ENCODE measurements at regions not wholly inside any gene's neighbourhood (a gene's known extent, or its start where the extent isn't known, plus 50 kb on each side); places are given as distances from the start of the nearest gene placed in this dataset.

DNA sequence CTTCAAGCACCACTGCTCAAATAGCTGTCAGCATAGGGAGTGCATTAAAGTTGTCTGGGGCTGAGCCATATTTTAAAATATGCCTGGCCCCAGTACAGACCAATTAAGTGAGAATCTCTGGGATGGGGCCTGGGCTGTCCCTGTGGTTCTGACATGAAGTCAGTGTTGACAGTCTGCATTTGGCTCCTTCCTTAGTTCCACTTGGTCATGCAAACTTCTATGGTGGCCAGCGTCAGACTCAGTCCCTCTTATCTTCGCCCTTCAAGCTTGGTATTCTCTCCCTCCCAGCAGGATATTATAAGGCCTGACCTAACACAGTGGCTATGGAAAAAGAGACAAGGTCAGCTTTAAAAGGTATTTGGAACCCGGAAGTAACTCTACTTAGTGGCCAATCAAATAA is 177.2 kb downstream of the PMP22 start:
- no peak for TF ChIP-seq EZH2 (IDR thresholded peaks at IDR 0.05; ENCODE audit: borderline replicate concordance, low read length)
- TF ChIP-seq, protein P1, sequence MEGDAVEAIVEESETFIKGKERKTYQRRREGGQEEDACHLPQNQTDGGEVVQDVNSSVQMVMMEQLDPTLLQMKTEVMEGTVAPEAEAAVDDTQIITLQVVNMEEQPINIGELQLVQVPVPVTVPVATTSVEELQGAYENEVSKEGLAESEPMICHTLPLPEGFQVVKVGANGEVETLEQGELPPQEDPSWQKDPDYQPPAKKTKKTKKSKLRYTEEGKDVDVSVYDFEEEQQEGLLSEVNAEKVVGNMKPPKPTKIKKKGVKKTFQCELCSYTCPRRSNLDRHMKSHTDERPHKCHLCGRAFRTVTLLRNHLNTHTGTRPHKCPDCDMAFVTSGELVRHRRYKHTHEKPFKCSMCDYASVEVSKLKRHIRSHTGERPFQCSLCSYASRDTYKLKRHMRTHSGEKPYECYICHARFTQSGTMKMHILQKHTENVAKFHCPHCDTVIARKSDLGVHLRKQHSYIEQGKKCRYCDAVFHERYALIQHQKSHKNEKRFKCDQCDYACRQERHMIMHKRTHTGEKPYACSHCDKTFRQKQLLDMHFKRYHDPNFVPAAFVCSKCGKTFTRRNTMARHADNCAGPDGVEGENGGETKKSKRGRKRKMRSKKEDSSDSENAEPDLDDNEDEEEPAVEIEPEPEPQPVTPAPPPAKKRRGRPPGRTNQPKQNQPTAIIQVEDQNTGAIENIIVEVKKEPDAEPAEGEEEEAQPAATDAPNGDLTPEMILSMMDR (IDR thresholded peaks at IDR 0.05; ENCODE audit: low read length), result no peak
